PFSK-1 (cell line): ENCODE measurements at regions not wholly inside any gene's neighbourhood (a gene's known extent, or its start where the extent isn't known, plus 50 kb on each side); places are given as distances from the start of the nearest gene placed in this dataset.

Source experiments
- REST ChIP-seq, 2 experiments: IDR thresholded peaks; 2 replicates each; pipeline versions ENCODE4 v1.6.1 to v1.8.0; 2011 to 2012; ENCODE audit warnings: low read depth in 2 of 2, low read length in 2 of 2, control low read depth in 1 of 2, inconsistent platforms in 1 of 2, mild to moderate bottlenecking in 1 of 2, moderate library complexity in 1 of 2; ENCODE audit not compliant: insufficient read depth in 1 of 2
- TAF1 ChIP-seq: IDR thresholded peaks from 2 replicates; pipeline ENCODE4 v1.6.1; 2012; ENCODE audit warnings: low read length, control low read depth, borderline replicate concordance; ENCODE audit not compliant: insufficient read depth

- no peak for TF ChIP-seq REST (IDR thresholded peaks at IDR 0.05; ENCODE audit: insufficient read depth in 1 of 2, low read depth in 2 of 2, low read length in 2 of 2)
- TF ChIP-seq TAF1 = no peak
Observed at GRCh38 chr4:127352220-127353113, 280.3 kb upstream of the INTU start.
